HG02798 (cell line): ENCODE measurements at regions not wholly inside any gene's neighbourhood (a gene's known extent, or its start where the extent isn't known, plus 50 kb on each side); places are given as distances from the start of the nearest gene placed in this dataset.

ENCODE experiments used
- ATAC-seq: cut with Tn5 transposase; IDR thresholded peaks from one replicate; pipeline ENCODE4 v1.9.1; 2021; ENCODE audit warnings: mild to moderate bottlenecking; ENCODE audit not compliant: unreplicated experiment, poor library complexity

DNA sequence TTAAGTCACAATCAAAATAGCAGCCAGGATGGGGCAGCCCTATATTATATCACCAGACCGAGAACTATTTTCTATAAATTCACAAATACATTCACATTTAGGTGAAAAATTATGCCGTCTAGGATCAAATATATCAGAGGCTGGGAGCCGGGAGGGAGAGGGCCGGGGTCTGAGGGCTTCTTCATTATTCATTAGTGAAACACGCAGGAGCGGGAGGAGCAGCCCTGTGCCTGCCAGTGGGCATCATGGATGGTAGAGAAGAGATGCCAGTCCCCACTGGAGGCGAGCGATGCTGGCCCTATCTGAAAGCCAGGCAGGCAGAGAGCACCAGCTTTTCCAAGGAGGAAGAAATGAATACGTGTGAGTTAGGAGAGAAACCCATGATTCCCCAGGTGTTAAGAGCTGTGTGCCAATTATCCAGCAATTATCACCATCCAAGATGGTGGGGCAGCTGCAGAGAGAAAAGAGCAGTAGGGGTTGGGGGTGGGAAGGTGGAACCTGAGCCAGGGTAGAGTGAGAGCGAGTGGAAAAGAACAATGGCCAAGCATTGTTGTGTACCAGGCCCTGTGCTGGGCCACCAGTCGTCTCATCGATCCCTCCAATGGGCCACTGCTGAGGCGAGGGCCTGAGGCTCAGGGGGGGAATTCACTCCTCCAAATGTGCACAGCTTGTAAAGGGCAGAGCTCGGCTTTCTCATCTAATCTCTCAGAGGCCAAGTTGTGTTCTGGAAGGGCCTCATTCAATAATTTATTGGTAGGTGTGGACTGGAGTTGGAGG lies 261.3 kb upstream of the TLE3 start:
- ATAC-seq = no peak

GRCh38 chr15:70358011-70358819 lies 260.5 kb upstream of the TLE3 start:
- no peak for ATAC-seq

GRCh38 chr15:70357453-70357852 lies 259.7 kb upstream of the TLE3 start:
- ATAC-seq = no peak

DNA sequence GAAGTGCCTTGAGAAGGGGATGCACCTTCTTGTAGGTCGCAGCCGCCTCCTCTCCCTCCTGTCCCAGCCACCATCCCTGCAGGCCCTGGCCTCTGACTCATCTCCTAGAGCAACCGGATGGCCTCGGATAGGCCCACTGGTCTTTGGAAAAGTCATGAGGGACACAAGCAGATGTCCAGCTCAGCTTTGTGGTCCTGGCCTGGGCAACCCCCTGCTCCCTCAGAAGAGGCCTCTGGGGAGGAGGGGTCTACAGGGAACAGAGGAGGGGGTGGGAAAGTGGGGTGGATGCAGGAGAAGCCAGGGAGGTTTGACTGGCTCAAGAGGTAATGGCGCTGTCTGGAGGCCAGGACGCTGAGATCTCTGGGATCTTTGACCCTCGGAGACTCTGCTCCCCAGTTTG lies 259.2 kb upstream of the TLE3 start:
- ATAC-seq = no peak

DNA sequence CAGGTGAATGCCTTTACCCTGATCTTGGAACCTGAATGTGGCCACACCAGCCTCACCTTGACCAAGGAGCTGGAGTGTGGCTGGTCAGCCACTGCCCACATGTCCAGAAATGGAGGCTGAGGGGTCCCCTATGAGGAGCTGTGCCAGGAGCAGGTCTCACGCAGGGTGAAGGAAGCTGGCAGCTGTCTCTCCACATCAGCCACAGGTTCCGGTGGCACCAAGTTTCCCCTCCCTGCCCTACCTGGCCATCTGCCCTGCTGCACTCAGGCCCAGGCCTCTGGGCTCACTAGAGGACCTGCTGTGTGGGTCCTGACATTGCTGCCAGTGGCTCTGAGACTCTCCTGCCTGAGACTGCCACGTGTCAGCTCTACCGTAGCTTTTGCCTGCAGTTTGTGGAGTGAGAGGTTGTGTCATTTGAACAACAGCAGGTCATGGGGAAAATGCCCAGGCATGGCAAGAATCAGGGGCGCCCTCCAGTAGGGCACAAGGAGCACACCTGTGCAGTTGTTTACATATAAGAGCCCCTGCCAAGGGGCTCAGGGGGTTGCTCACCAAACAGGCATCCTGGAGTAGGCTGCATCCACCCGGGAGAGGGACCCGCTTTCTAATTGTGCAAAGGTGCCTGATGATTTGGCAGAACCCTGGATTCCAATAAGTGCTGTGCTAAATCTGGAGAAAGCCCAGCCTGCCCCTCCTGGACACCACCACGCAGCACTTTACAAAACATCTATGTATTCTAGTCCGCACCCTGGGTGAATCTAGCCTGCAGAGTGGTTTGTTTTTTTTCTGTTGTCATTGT lies 258.5 kb upstream of the TLE3 start:
- ATAC-seq = no peak

DNA sequence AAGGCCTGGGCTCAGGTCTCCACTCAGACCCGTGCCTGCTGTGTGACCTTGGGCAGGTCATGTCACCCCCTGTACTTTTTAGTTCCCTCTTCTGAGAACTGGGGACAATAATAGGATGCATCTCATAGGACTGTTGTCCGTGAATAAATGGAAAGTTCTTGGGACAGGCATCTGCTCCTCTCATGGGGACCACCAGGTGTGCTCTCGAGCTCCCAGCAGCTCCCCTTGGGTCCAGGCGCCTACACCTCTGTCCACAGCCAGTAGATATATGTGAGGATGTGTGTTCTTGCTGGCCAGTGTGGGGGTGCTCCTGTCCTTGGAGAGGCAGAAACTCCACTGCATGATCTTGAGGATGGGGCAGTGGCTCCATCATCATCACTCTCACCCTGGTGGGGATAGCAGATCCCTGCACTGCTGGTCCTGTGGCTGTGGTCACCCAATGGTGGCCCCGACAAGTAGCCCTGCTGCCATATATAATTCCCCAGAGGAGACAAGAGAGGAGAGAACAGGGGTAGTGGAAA lies 257.6 kb upstream of the TLE3 start:
- no peak for ATAC-seq

DNA sequence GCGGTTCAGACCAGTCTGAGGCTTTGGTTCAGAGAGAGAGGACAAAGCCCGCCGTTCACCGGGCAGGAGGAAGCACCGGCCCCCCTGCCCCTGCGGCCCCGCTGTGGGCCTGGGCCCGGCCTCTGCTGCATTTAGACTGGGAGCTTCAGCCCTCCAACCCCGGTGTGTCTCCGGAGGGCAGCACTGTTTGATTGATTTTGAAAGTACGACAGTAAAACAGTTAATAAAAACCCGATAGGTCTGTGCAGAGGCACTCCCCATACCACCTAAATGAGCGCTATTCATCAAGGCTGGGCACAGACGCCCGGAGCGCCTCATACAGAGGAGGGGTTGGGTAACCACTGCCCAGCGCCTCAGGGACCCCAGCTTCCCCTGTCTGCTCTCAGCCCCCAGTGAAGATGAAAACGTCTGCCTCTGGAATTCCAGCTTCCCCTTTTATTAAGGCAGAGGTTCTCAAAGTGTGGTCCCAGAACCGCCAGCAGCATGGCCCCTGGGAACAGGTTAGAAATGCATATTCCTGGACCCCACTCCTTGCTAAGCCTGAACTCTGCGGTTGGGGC lies 256.7 kb upstream of the TLE3 start:
- no peak for ATAC-seq

GRCh38 chr15:70353606-70354345 lies 256.1 kb upstream of the TLE3 start:
- no peak for ATAC-seq

GRCh38 chr15:70351941-70352774 lies 254.4 kb upstream of the TLE3 start:
- ATAC-seq = no peak

DNA sequence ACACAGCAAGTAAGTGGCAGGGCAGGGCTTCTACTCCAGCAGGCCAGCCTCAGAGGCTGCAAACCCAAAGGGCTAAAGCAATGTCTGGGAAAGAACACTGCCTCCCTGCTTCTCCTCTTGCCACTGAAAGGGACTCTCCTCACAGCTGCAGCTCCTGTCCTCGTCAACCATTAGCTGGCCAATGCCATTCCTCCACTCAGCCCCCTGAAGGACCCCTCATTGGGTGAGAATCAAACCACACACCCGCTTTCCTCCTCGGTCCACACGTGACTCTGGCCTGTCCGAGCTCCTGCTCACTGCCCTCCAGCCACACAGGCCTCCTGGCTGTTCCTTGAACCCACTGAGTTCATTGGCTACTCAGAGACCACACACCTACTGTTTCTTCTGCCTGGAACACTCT lies 253.7 kb upstream of the TLE3 start:
- ATAC-seq = no peak

GRCh38 chr15:70348581-70349344 lies 251.0 kb upstream of the TLE3 start:
- no peak for ATAC-seq

DNA sequence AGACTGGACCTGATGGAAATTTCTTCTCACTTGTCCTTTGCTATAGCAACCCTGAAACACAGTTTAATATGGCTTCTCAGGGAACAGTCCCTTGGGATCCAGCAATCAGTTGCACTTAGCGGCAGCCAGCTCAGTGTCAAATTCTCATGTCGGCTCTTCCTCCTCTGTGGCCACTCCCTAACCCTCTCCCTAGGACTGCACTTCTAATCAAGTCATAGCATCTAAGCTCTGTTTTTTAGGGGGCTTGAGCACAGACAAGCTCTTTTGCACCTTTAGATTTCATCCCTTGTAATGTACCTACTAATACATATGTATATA lies 250.5 kb upstream of the TLE3 start:
- ATAC-seq = no peak

DNA sequence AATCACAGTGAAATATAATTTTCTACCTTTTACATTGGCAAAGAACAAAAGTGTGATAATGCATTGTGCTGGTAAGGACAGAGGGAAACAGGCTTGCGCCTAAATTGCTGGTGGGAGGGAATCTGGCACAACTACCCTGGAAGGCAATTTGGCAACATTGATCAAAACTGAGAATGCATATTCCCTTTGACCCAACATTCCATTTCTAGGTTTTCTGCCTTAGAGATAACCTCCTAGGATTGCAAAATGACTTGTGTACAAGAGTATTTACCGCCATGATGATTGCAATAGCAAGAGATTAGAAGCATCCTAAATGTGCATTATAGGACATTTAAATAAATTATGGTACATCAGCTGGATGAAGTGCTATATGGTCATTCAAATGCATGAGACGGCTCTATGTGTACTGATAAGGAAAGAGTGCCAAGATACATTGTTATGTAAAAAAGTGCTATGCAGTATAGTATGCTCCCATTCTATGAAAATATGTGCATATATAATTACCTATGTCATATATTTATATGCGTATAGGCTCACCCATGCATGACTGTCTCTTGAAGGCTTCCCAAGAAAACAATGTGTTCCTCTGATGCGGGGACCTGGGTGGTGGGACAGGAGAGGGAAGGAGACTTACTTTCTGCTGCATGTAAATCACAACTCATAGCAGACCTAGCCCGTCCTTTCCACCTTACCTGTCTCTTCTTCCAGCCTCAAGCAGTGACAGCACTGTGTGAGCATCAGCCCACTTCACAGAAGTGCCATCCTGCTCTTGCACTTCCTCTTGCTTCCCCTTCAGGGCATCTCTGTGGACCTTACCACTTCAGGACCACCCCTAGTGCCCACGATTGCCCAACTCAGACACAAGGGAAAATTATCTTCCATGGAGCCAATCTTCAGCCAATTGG lies 249.9 kb upstream of the TLE3 start:
- no peak for ATAC-seq

DNA sequence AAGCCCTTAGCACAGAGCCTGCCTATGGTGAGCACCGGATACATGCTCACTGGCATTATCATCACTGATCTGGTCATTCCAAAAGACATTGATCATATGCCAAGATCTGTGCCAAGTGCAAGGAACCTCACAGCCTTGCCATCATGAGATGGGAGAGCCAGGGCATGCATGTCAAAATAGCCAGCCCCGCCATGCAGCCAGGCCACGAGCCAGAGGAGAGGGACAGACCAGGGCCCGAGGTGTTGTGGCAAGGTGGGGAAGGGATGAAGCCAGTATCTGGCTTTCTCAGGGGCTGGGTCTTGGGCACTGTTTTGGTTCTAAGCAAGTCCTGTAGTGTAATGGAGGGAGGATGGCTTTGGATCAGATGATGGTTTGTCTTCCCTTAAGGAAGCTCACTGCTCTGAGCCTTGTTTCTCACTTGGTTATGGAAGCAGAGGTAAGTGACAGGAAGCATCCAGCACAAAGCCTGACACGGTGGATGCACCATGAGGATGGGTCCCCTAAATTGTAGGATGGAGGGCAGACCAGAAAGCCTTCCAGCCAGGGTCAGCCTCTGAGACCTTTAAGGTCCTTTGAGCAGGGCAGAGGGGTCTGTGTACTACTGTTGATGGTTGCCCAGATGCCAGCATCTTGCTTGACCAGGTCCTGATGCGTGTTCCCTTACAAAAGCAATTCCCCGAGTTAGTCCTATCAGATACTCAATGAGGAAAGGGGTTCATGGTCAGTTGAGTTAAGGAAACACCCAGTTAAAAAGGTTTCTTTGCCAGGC lies 247.7 kb upstream of the TLE3 start:
- no peak for ATAC-seq

- no peak for ATAC-seq
Measured at GRCh38 chr15:70344666-70345065, 246.9 kb upstream of the TLE3 start.

DNA sequence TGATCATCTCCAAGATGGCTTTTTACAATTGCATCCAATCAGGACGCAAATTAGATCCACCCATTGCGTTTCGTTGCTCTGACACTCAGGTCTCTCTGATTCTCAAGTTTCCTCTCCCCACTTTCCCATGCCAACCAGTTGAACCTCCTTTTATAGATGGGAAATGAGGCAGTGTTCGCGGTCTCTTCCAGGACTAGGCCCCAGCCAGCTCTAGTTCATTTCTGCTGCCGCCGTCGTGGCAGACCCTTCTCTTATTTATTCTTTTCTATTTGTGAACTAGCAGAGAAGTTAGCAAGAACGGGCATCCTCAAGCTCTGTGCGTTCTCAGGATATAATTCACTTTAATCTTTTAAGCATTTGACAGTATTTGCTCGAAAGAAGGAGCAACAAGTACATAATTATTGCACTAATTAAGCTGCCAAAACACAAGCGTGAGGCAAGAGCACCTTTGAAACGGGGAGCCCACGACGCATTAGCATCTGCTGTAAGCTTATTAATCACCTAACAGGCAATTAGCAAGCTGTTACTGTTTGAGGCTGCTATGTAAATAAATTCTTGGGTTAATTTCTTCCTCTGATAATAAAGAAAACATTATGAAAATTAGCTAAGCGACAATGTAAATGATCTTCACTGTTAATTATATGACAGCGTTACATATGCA lies 246.4 kb upstream of the TLE3 start:
- ATAC-seq = no peak
